ENCODE measurements at regions not wholly inside any gene's neighbourhood (a gene's known extent, or its start where the extent isn't known, plus 50 kb on each side); places are given as distances from the start of the nearest gene placed in this dataset.

- H3K4me3 ChIP-seq (ENCODE audit: low read depth, low read length), result no peak overlapping the region
- no peak for DNase-seq (ENCODE audit: low read depth)
- no peak for TF ChIP-seq CTCF (IDR thresholded peaks at IDR 0.05; ENCODE audit: insufficient read depth, low read length)
Measured at GRCh38 chr12:94025756-94026155, 122.6 kb upstream of the PLXNC1 start.

GRCh38 chr12:94026596-94026995 lies 121.8 kb upstream of the PLXNC1 start:
- TF ChIP-seq CTCF (IDR thresholded peaks at IDR 0.05; ENCODE audit: insufficient read depth, low read length), result no peak
- DNase-seq (ENCODE audit: low read depth), result no peak
- no peak overlapping the region for H3K4me3 ChIP-seq (ENCODE audit: low read depth, low read length)

- no peak for DNase-seq (ENCODE audit: low read depth)
- no peak for TF ChIP-seq CTCF (IDR thresholded peaks at IDR 0.05; ENCODE audit: insufficient read depth, low read length)
Measured at GRCh38 chr12:94027561-94027960, 120.8 kb upstream of the PLXNC1 start.

GRCh38 chr12:94031763-94032162 lies 116.6 kb upstream of the PLXNC1 start:
- no peak for TF ChIP-seq CTCF (IDR thresholded peaks at IDR 0.05; ENCODE audit: insufficient read depth, low read length)
- H3K4me3 ChIP-seq (ENCODE audit: low read depth, low read length), result no peak overlapping the region
- no peak for DNase-seq (ENCODE audit: low read depth)

More at GRCh38 chr12:94027561-94027960, 120.8 kb upstream of the PLXNC1 start:
- H3K4me3 ChIP-seq (ENCODE audit: low read depth, low read length), result no peak overlapping the region

GRCh38 chr12:94032368-94032767 lies 116.0 kb upstream of the PLXNC1 start:
- no peak for TF ChIP-seq CTCF (IDR thresholded peaks at IDR 0.05; ENCODE audit: insufficient read depth, low read length)
- no peak for DNase-seq (ENCODE audit: low read depth)
- no peak overlapping the region for H3K4me3 ChIP-seq (ENCODE audit: low read depth, low read length)

- no peak for DNase-seq (ENCODE audit: low read depth)
- no peak overlapping the region for H3K4me3 ChIP-seq (ENCODE audit: low read depth, low read length)
- no peak for TF ChIP-seq CTCF (IDR thresholded peaks at IDR 0.05; ENCODE audit: insufficient read depth, low read length)
Measured at GRCh38 chr12:94033101-94033500, 115.3 kb upstream of the PLXNC1 start.

GRCh38 chr12:94033784-94034183 lies 114.6 kb upstream of the PLXNC1 start:
- no peak for TF ChIP-seq CTCF (IDR thresholded peaks at IDR 0.05; ENCODE audit: insufficient read depth, low read length)
- DNase-seq (ENCODE audit: low read depth), result no peak

More at GRCh38 chr12:94033784-94034183, 114.6 kb upstream of the PLXNC1 start:
- H3K4me3 ChIP-seq (ENCODE audit: low read depth, low read length), result no peak overlapping the region
